ENCODE measurements at regions not wholly inside any gene's neighbourhood (a gene's known extent, or its start where the extent isn't known, plus 50 kb on each side); places are given as distances from the start of the nearest gene placed in this dataset.

DNA sequence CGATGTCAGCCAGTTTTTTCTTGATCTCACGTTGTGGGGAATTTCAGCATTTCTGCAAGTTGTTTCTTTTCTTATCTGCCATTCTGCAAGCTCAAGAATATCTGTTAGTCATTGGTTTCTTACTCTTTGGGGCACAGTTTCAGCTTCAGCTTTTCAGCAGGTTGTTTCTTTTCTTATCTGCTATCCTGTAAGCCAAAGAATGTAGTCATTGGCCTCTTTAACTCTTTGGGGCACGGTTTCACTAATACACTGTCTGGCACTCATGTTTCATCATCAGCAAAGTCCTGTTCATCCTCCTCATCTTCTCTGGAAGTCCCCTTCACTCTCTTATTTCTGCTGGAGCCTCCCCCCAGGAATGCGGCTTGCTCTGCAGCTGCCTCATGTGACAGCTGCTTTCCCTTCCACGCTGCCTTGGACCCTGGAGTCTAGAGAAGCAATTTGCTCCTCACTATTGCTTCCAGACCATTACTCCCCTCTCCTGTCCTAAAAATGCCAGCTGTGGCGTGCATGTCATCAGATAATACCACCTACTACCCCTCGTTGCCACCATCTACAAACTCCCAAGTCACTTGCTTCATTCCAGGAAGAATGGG lies 67.0 kb upstream of the CACNA1E start:
- BruUV-seq (replicated peaks): no TSS peak
- ChIA-PET POLR2A (no interaction called here), CTCF (ENCODE audit: low intra/inter-chr PET ratio, low total read pairs) (no interaction called here)

More for the DNA sequence above, 67.0 kb upstream of the CACNA1E start:
- H3K4me1 ChIP-seq (ENCODE audit: insufficient read depth, low read length): no peaks in the 10 kb centered on the region
- no peak overlapping the region for H3K4me3 ChIP-seq (replicated peaks in 1 of 3; ENCODE audit: insufficient read depth in 1 of 3, low read depth in 2 of 3, low read length in 3 of 3)
- ATAC-seq (no peak), FAIRE-seq (no peak), DNase-seq (ENCODE audit: low spot score) (no peak)
- intact Hi-C loops (cut with micrococcal nuclease; ENCODE audit: unreplicated experiment) (no loop called here), in situ Hi-C loops (cut with HindIII; ENCODE audit: extremely low pct_ligation_motif_present, low pct_unique_long_range_greater_than_20kb) (no loop called here)
- TF ChIP-seq ZNF891 (CRISPR knock-in tag; IDR thresholded peaks at IDR 0.05): no peak
- TF ChIP-seq ZNF770 (CRISPR knock-in tag; IDR thresholded peaks at IDR 0.05): no peak
- TF ChIP-seq ZNF354B (CRISPR knock-in tag; IDR thresholded peaks at IDR 0.05): no peak
- no peak for TF ChIP-seq ZNF367 (CRISPR knock-in tag; IDR thresholded peaks at IDR 0.05; ENCODE audit: borderline replicate concordance)
- no peak for TF ChIP-seq ZNF674 (CRISPR knock-in tag; IDR thresholded peaks at IDR 0.05; ENCODE audit: low read depth)
- TF ChIP-seq AHR (CRISPR knock-in tag; IDR thresholded peaks at IDR 0.05): no peak
- TF ChIP-seq ZMYM2 (CRISPR knock-in tag; IDR thresholded peaks at IDR 0.05): no peak
- no peak for TF ChIP-seq TMF1 (CRISPR knock-in tag; IDR thresholded peaks at IDR 0.05; ENCODE audit: low read depth)
- TF ChIP-seq, protein P1, sequence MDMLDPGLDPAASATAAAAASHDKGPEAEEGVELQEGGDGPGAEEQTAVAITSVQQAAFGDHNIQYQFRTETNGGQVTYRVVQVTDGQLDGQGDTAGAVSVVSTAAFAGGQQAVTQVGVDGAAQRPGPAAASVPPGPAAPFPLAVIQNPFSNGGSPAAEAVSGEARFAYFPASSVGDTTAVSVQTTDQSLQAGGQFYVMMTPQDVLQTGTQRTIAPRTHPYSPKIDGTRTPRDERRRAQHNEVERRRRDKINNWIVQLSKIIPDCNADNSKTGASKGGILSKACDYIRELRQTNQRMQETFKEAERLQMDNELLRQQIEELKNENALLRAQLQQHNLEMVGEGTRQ (IDR thresholded peaks at IDR 0.05; ENCODE audit: low read depth, low read length): no peak
- TF ChIP-seq, protein P1 (CRISPR knock-in tag; IDR thresholded peaks at IDR 0.05; ENCODE audit: borderline replicate concordance): no peak
- TF ChIP-seq PITX1 (CRISPR knock-in tag; IDR thresholded peaks at IDR 0.05): no peak
- TF ChIP-seq TRAFD1 (CRISPR knock-in tag; IDR thresholded peaks at IDR 0.05; ENCODE audit: borderline replicate concordance): no peak
- no peak for TF ChIP-seq RBM39 (IDR thresholded peaks at IDR 0.05; ENCODE audit: low read depth, low read length, poor library complexity, severe bottlenecking)
- TF ChIP-seq ZNF597 (CRISPR knock-in tag; IDR thresholded peaks at IDR 0.05): no peak
- TF ChIP-seq FOXK1 (CRISPR knock-in tag; IDR thresholded peaks at IDR 0.05; ENCODE audit: borderline replicate concordance, low read depth): no peak
- no peak for TF ChIP-seq POLR2AphosphoS5 (IDR thresholded peaks at IDR 0.05; ENCODE audit: low read depth, low read length)
- no peak overlapping the region for H3K27ac ChIP-seq (ENCODE audit: extremely low read length, insufficient read depth, low read length)
- H3K36me3 ChIP-seq (replicated peaks in 1 of 2; ENCODE audit: control insufficient read depth in 1 of 2, insufficient read depth in 2 of 2, low read length in 2 of 2): no peaks in the 10 kb centered on the region
- H3K9ac ChIP-seq (ENCODE audit: insufficient read depth, low read depth, low read length): no peak overlapping the region
- 3% methylated on average over 7 of the region's 7 CpGs for WGBS (ENCODE audit: low lambda C conversion rate)
- H3K79me2 ChIP-seq (ENCODE audit: insufficient read depth, low read length): no peaks in the 10 kb centered on the region
- no peak overlapping the region for H3K4me2 ChIP-seq (ENCODE audit: low read depth, low read length)
- no peaks in the 10 kb centered on the region for H3K9me3 ChIP-seq (ENCODE audit: low read length)
- peaks cover 0 to 18% of the 10 kb centered on the region in 2 experiments; a peak in 1 of 5 replicates for H3K27me3 ChIP-seq (ENCODE audit: control insufficient read depth in 1 of 2, insufficient read depth in 2 of 2, low read length in 2 of 2)
- H2AFZ ChIP-seq (ENCODE audit: low read length): no peak overlapping the region
- no peaks in the 10 kb centered on the region for H4K20me1 ChIP-seq (ENCODE audit: insufficient read depth, low read length)
